HCT116 (cell line): ENCODE measurements at regions not wholly inside any gene's neighbourhood (a gene's known extent, or its start where the extent isn't known, plus 50 kb on each side); places are given as distances from the start of the nearest gene placed in this dataset.

Experiments
- EGR1 ChIP-seq: IDR thresholded peaks from 2 replicates; pipeline ENCODE4 v1.6.1; 2012; ENCODE audit warnings: low read depth
- TF ChIP-seq, protein P1 (sequence below), 3 experiments: fragments of 200-600 bp in 1 of 3; sonication (generic) in 1 of 3; IDR thresholded peaks in 2 of 3; conservative IDR thresholded peaks in 1 of 3; 2 replicates each; pipeline ENCODE4 v1.5.1; 2012 to 2017; ENCODE audit warnings: low read depth in 2 of 3, low read length in 2 of 3, antibody characterized with exemption in 1 of 3, borderline replicate concordance in 1 of 3, control low read depth in 1 of 3, mild to moderate bottlenecking in 1 of 3, mixed read lengths in 1 of 3, mixed run types in 1 of 3, moderate library complexity in 1 of 3; ENCODE audit not compliant: insufficient read depth in 1 of 3

GRCh38 chr12:25713264-25713663 is 160.2 kb upstream of the LMNTD1 start:
- TF ChIP-seq, protein P1, sequence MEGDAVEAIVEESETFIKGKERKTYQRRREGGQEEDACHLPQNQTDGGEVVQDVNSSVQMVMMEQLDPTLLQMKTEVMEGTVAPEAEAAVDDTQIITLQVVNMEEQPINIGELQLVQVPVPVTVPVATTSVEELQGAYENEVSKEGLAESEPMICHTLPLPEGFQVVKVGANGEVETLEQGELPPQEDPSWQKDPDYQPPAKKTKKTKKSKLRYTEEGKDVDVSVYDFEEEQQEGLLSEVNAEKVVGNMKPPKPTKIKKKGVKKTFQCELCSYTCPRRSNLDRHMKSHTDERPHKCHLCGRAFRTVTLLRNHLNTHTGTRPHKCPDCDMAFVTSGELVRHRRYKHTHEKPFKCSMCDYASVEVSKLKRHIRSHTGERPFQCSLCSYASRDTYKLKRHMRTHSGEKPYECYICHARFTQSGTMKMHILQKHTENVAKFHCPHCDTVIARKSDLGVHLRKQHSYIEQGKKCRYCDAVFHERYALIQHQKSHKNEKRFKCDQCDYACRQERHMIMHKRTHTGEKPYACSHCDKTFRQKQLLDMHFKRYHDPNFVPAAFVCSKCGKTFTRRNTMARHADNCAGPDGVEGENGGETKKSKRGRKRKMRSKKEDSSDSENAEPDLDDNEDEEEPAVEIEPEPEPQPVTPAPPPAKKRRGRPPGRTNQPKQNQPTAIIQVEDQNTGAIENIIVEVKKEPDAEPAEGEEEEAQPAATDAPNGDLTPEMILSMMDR (IDR thresholded peaks at IDR 0.05 in 2 of 3, conservative IDR thresholded peaks at IDR 0.05 in 1 of 3; ENCODE audit: borderline replicate concordance in 1 of 3, insufficient read depth in 1 of 3, low read depth in 2 of 3, low read length in 2 of 3) = no peak
- no peak for TF ChIP-seq EGR1
